ENCODE measurements at regions not wholly inside any gene's neighbourhood (a gene's known extent, or its start where the extent isn't known, plus 50 kb on each side); places are given as distances from the start of the nearest gene placed in this dataset.

- no peak for DNase-seq
Measured at GRCh38 chr2:117085737-117086136, 728.8 kb upstream of the DDX18 start.

DNA sequence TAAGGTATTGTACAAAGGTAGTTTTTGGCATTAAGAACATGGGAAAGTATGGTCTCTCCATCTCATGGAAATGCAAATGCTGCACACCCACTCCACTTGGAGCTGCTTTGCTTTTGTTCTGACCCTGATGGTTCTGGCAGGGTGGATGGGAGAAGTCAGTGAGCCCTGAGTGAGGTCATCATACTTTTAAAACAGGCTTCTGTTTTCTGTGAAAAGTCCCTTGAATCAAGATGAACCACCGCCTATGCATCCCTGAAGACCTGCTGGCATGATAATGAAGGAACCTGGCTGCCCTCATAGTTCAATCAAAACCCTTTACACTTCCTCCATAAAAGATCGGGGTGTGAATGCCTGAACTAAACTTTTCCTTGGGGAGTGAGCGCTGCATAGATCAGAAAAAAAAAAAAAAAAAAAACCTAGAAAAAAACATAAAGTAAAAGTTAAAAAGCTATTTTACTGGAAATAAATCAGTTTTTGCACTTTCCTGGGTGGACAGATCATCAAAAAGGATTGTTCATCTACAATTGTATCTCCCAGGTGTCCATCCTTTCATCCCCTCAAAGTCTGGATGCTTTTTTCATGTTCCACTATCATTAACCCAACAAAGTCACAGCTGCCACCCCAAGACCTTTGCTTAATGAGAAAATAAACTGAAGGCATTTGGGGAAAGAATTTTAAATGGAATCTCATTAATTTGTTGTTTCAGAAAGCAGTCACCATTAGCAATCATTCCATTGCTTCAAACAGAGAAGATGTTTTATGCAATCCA, 728.1 kb upstream of the DDX18 start:
- no peak for DNase-seq

DNA sequence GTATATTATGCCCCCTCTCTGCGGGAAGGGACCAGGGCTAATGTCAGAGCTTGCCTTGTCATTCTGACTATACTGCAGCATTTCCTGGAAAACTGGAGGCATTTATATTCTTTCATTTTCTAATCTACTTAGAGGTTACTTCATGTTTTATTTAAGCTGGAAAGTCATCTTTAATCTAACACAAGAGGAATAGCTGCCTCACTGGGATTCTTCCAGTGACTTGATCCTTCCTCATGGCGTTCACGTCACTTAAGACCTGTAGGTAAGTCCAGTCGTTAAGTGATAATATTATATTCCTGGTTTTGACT, 727.6 kb upstream of the DDX18 start:
- no peak for DNase-seq

DNA sequence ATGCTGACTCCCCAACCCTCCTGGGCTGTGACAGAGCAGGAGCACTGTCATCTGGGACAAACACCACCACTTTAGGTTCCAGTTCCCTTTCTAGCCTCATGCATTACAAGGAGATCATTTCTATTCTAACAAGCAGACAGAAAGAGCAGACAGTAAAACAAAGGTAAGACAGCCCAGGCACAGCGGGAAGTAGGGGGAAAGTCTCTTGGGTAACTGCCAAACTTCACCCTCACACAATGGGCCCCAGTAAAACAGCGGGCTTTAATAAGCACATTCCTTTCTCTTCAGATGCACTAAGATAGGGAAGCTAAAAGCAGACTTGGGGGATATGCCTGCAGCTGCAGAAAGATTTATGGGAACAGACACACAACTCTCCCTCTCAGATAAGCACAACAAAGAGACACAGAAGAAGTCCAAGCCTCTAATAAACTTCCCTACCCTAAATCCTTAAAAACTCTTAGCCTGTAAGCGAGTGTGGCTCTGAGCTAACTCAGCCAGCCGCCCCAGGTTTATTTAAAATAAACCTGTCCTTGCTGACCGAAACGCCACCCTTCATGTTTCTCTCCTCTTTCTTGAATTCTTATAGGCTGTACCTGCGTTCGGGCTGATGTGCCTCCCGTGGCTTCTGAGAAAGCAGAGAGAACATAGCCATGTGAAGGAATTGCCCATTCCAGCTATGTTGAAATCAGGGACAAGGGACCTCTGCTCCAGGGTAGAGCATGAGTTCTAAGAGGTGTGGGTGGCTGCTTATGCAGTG, 726.8 kb upstream of the DDX18 start:
- no peak for DNase-seq

- no peak for DNase-seq
Measured at GRCh38 chr2:117091041-117091837, 723.3 kb upstream of the DDX18 start.

- no peak for DNase-seq
Measured at GRCh38 chr2:117101613-117102012, 712.9 kb upstream of the DDX18 start.

DNA sequence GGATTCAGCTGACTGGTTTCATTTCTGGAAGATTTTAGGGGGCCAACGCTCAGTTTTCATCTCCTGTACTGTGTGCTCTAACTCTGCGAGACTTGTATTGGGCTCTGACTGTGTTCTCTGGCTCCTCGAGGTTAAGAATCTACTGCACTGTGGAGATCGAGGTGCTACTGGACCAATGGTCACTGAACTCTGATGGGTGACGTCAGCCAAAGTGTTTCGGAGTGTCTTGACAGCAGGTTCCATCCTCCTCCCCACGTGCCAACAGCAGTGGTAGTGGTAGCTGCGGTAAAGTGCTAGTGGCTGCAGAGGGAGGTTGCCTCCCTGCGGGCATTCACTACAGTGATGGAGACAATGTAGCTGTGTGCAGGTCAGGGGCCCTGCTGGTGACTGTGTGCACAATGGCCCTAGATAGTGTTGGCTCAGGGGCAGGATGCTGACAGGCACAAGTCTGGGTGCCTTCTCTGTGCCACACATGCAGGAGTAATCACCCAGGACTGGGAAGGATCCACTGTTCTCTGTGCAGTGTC, 705.7 kb upstream of the DDX18 start:
- DNase-seq = no peak

- DNase-seq = no peak
Measured at GRCh38 chr2:117118994-117119393, 695.5 kb upstream of the DDX18 start.

- no peak for DNase-seq
Measured at GRCh38 chr2:117123362-117123761, 691.1 kb upstream of the DDX18 start.

DNA sequence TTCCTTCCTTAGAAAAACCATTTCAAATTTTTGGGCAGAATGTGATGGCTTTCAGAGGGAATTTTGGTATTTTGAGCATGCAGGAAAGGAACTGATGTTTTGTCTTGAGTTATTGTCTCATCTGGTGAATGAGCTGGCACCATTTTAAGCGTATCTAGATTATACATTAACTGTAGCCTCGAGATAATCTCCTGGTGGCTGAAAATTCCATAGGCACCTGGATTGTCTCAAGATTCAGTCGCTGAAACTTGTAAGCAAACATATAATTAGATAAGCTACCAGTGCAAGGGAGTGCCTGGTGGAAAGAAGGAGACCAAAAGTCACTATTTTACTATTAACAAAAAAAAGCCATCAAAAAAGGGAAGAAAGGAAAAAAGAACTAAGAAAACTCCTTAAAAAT, 687.8 kb upstream of the DDX18 start:
- no peak for DNase-seq

DNA sequence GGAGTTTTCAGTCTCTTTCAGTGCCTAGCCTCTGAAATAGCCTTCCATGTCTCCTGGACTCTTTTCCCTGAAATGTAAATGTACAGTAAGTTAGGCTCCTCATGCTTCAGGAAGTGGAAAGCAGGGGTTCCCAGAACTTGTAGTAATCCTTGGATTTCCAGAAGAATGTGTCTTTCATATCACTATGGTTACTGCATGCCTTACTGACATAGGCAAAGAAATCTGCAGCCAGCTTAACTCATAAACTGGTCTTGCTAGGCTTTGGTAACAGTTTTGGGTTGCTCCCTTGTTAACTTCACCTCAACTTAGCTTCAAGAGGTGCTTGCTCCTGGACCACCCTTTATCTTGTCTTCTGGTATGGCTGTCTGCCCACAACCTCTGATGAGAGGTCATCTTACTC, 686.8 kb upstream of the DDX18 start:
- DNase-seq = no peak

- DNase-seq = no peak
Measured at GRCh38 chr2:117128461-117128860, 686.0 kb upstream of the DDX18 start.

- DNase-seq = no peak
Measured at GRCh38 chr2:117137371-117137770, 677.1 kb upstream of the DDX18 start.

- DNase-seq = no peak
Measured at GRCh38 chr2:117169036-117169765, 645.3 kb upstream of the DDX18 start.

GRCh38 chr2:117170897-117171296, 643.6 kb upstream of the DDX18 start:
- no peak for DNase-seq

DNA sequence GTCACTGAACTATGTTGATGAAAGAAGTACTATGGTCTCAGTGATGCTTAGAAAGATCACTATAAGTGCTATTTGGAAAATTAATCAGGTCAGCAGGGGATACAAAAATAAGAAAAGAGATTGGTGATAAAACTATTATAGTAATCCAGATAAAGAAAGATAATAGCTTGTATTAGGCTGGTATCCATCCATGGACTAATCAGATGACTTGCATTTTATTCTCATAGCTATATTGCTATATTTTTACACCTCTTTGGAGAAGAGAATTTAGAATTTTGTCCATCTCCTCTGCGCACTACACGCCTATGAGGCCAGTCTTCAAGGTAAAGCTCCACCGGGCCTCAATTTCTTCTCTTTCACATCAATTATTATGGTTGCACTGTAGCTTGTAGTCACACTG, 635.1 kb upstream of the DDX18 start:
- DNase-seq = no peak

GRCh38 chr2:117190856-117191559, 623.5 kb upstream of the DDX18 start:
- DNase-seq = no peak

- DNase-seq = no peak
Measured at GRCh38 chr2:117195381-117195780, 619.1 kb upstream of the DDX18 start.

- no peak for DNase-seq
Measured at GRCh38 chr2:117199511-117199910, 615.0 kb upstream of the DDX18 start.

DNA sequence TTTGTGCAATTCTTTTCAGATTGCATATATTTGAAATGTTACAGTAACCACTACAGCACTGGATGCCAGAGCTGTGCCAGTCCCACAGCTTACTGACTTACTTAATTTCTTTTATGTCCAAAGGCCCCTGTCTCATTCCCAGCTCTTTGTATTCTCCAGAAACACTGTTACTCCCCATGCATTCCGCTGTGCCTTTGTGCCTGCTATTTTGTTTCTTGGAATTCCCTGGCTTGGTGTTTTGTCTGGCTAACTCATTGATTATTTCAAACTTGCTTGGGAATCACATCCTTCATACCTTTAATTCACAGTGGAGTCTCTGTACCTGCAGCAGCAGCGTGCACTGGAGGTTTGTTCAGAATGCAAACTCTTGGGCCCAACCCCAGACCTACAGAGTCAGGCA, 601.9 kb upstream of the DDX18 start:
- no peak for DNase-seq

DNA sequence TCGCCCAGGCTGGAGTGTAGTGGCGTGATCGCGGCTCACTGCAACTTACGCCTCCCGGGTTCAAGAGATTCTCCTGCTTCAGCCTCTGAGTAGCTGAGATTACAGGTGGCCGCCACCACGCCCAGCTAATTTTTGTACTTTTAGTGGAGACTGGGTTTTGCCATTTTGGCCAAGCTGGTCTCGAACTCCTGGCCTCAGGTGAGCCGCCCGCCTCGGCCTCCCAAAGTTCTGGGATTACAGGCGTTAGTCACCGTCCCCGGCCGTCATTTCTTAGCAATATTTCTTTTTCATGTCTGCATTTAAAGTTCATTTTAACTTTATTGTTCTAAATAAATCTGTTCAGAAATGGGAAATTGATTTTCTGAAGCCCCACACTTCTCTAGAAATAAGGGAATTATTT, 597.3 kb upstream of the DDX18 start:
- DNase-seq = no peak

- DNase-seq = no peak
Measured at GRCh38 chr2:117222809-117223208, 591.7 kb upstream of the DDX18 start.
